ENCODE measurements at regions not wholly inside any gene's neighbourhood (a gene's known extent, or its start where the extent isn't known, plus 50 kb on each side); places are given as distances from the start of the nearest gene placed in this dataset.

DNA sequence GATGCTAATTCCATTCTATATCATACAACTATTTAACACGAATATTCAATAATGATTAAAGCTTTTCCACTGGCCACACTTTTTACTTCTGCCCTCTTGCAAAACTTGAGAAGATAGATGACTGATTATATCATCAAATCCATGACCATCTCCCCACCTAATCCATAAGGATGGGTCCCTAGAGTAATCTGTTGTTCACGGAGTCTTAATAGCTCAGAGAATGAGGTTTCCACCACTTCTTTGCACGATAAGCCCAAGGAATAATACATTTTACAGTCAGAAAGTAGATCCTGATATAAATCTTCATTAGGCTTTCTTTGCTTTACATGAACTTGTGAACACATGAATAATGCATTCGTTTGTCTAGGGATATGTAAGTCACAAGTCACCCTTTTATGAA, 527.2 kb downstream of the GALC start:
- Histone ChIP-seq H3K36me3 (ENCODE audit: control insufficient read depth in 4 of 4, insufficient read depth in 3 of 4, low read depth in 1 of 4, low read length in 3 of 4) (no peaks in the 10 kb centered on the region), H3K27ac (ENCODE audit: low read depth in 1 of 2, low read length in 2 of 2) (no peak overlapping the region), H3K9ac (ENCODE audit: low read depth in 1 of 2, low read length in 2 of 2) (no peak overlapping the region), H3K4me3 (ENCODE audit: low read depth in 1 of 3, low read length in 3 of 3) (no peak overlapping the region), H3K9me3 (ENCODE audit: control insufficient read depth in 4 of 4, low read length in 3 of 4) (no peaks in the 10 kb centered on the region), H3K4me1 (ENCODE audit: control insufficient read depth in 4 of 4, insufficient read depth in 4 of 4, low read length in 3 of 4) (no peaks in the 10 kb centered on the region), H3K27me3 (ENCODE audit: control insufficient read depth in 4 of 4, insufficient read depth in 4 of 4, low read length in 3 of 4) (no peaks in the 10 kb centered on the region)
- WGBS: 61% methylated on average over 4 of the region's 4 CpGs
- no peak for DNase-seq (ENCODE audit: low spot score)
- TF ChIP-seq SP1 (IDR thresholded peaks at IDR 0.05): no peak
- TF ChIP-seq FOXA1 (IDR thresholded peaks at IDR 0.05): no peak
- no peak for TF ChIP-seq JUND (IDR thresholded peaks at IDR 0.05)
- TF ChIP-seq, protein P1, sequence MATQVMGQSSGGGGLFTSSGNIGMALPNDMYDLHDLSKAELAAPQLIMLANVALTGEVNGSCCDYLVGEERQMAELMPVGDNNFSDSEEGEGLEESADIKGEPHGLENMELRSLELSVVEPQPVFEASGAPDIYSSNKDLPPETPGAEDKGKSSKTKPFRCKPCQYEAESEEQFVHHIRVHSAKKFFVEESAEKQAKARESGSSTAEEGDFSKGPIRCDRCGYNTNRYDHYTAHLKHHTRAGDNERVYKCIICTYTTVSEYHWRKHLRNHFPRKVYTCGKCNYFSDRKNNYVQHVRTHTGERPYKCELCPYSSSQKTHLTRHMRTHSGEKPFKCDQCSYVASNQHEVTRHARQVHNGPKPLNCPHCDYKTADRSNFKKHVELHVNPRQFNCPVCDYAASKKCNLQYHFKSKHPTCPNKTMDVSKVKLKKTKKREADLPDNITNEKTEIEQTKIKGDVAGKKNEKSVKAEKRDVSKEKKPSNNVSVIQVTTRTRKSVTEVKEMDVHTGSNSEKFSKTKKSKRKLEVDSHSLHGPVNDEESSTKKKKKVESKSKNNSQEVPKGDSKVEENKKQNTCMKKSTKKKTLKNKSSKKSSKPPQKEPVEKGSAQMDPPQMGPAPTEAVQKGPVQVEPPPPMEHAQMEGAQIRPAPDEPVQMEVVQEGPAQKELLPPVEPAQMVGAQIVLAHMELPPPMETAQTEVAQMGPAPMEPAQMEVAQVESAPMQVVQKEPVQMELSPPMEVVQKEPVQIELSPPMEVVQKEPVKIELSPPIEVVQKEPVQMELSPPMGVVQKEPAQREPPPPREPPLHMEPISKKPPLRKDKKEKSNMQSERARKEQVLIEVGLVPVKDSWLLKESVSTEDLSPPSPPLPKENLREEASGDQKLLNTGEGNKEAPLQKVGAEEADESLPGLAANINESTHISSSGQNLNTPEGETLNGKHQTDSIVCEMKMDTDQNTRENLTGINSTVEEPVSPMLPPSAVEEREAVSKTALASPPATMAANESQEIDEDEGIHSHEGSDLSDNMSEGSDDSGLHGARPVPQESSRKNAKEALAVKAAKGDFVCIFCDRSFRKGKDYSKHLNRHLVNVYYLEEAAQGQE (IDR thresholded peaks at IDR 0.05): no peak
- TF ChIP-seq ZBTB33 (IDR thresholded peaks at IDR 0.05): no peak
- TF ChIP-seq, protein P2, sequence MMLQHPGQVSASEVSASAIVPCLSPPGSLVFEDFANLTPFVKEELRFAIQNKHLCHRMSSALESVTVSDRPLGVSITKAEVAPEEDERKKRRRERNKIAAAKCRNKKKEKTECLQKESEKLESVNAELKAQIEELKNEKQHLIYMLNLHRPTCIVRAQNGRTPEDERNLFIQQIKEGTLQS (IDR thresholded peaks at IDR 0.05): no peak
- TF ChIP-seq, protein P3, sequence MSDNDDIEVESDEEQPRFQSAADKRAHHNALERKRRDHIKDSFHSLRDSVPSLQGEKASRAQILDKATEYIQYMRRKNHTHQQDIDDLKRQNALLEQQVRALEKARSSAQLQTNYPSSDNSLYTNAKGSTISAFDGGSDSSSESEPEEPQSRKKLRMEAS (IDR thresholded peaks at IDR 0.05): no peak
- TF ChIP-seq YY1 (IDR thresholded peaks at IDR 0.05): no peak
- no peak for TF ChIP-seq NR2F2 (IDR thresholded peaks at IDR 0.05)

GRCh38 chr14:87461704-87462103, 531.3 kb downstream of the GALC start:
- H3K36me3 ChIP-seq (ENCODE audit: control insufficient read depth in 4 of 4, insufficient read depth in 3 of 4, low read depth in 1 of 4, low read length in 3 of 4): no peaks in the 10 kb centered on the region
- WGBS: 87% methylated on average over 6 of the region's 6 CpGs
- H3K9ac ChIP-seq (ENCODE audit: low read depth in 1 of 2, low read length in 2 of 2): no peak overlapping the region
- TF ChIP-seq RAD21 (IDR thresholded peaks at IDR 0.05) (no peak), JUND (IDR thresholded peaks at IDR 0.05) (no peak), RXRA (IDR thresholded peaks at IDR 0.05) (no peak), TAF1 (conservative IDR thresholded peaks at IDR 0.05) (no peak), GABPA (IDR thresholded peaks at IDR 0.05 in 1 of 2, conservative IDR thresholded peaks at IDR 0.05 in 1 of 2) (no peak), HNF4A (conservative IDR thresholded peaks at IDR 0.05) (no peak), NR2F2 (IDR thresholded peaks at IDR 0.05) (no peak), FOXA2 (IDR thresholded peaks at IDR 0.05) (no peak)
- TF ChIP-seq, protein P4, sequence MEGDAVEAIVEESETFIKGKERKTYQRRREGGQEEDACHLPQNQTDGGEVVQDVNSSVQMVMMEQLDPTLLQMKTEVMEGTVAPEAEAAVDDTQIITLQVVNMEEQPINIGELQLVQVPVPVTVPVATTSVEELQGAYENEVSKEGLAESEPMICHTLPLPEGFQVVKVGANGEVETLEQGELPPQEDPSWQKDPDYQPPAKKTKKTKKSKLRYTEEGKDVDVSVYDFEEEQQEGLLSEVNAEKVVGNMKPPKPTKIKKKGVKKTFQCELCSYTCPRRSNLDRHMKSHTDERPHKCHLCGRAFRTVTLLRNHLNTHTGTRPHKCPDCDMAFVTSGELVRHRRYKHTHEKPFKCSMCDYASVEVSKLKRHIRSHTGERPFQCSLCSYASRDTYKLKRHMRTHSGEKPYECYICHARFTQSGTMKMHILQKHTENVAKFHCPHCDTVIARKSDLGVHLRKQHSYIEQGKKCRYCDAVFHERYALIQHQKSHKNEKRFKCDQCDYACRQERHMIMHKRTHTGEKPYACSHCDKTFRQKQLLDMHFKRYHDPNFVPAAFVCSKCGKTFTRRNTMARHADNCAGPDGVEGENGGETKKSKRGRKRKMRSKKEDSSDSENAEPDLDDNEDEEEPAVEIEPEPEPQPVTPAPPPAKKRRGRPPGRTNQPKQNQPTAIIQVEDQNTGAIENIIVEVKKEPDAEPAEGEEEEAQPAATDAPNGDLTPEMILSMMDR (IDR thresholded peaks at IDR 0.05; ENCODE audit: low read depth, low read length, missing input control): no peak
- TF ChIP-seq, protein P2 (IDR thresholded peaks at IDR 0.05): no peak
- TF ChIP-seq, protein P1 (IDR thresholded peaks at IDR 0.05): no peak
- TF ChIP-seq, protein P3 (IDR thresholded peaks at IDR 0.05): no peak
- no peak overlapping the region for H3K4me3 ChIP-seq (ENCODE audit: low read depth in 1 of 3, low read length in 3 of 3)
- no peak overlapping the region for H3K27ac ChIP-seq (ENCODE audit: low read depth in 1 of 2, low read length in 2 of 2)
- no peaks in the 10 kb centered on the region for H3K9me3 ChIP-seq (ENCODE audit: control insufficient read depth in 4 of 4, low read length in 3 of 4)
- DNase-seq (ENCODE audit: low spot score): no peak
- no peaks in the 10 kb centered on the region for H3K4me1 ChIP-seq (ENCODE audit: control insufficient read depth in 4 of 4, insufficient read depth in 4 of 4, low read length in 3 of 4)
- H3K27me3 ChIP-seq (ENCODE audit: control insufficient read depth in 4 of 4, insufficient read depth in 4 of 4, low read length in 3 of 4): no peaks in the 10 kb centered on the region
